H1 (cell line): ENCODE measurements at regions not wholly inside any gene's neighbourhood (a gene's known extent, or its start where the extent isn't known, plus 50 kb on each side); places are given as distances from the start of the nearest gene placed in this dataset.

ENCODE experiments used
- CTCF ChIA-PET: fragments of 300-600 bp; sonication (Branson Sonifier 250); formaldehyde crosslinking; loops from one replicate; lab custom pipeline; 2021; ENCODE audit not compliant: partially characterized antibody; lab: Charles Lee
- POLR2A ChIA-PET: fragments of 300-600 bp; sonication (Branson Sonifier 250); formaldehyde crosslinking; loops from one replicate; lab custom pipeline; 2021; ENCODE audit warnings: inconsistent platforms; ENCODE audit not compliant: partially characterized antibody; lab: Charles Lee
- DNase-seq, 2 experiments: peaks; one replicate each; pipeline versions ENCODE4 v3.0.0 to v3.0.0-alpha.2; 2010 to 2022; ENCODE audit warnings: low spot score in 2 of 2, low read depth in 1 of 2, mixed read lengths in 1 of 2
- FAIRE-seq: peaks from 2 replicates; lab custom pipeline; 2011; peaks lifted over from hg19 to GRCh38; lab: Jason Lieb, UNC
- H2AFZ ChIP-seq: 2 replicates; pipeline ENCODE4 v1.8.1; 2012; ENCODE audit warnings: low read length, inconsistent platforms
- H2AK5ac ChIP-seq: 2 replicates; pipeline ENCODE4 v1.6.1; 2013; ENCODE audit warnings: low read depth, low read length
- H2BK120ac ChIP-seq: replicated peaks from 2 replicates; pipeline ENCODE3; 2013; ENCODE audit warnings: low read depth, low read length, inconsistent platforms
- H2BK12ac ChIP-seq: 2 replicates; pipeline ENCODE4 v1.6.1; 2013; ENCODE audit warnings: low read depth, low read length
- H2BK15ac ChIP-seq: 2 replicates; pipeline ENCODE4 v1.6.1; 2013; ENCODE audit warnings: low read length
- H2BK20ac ChIP-seq: 2 replicates; pipeline ENCODE4 v1.6.1; 2013; ENCODE audit warnings: low read length
- H2BK5ac ChIP-seq: 2 replicates; pipeline ENCODE4 v1.6.1; 2013; ENCODE audit warnings: low read depth, low read length
- H3K14ac ChIP-seq: 2 replicates; pipeline ENCODE4 v1.6.1; 2013; ENCODE audit warnings: inconsistent platforms; ENCODE audit not compliant: insufficient read length
- H3K18ac ChIP-seq: 2 replicates; pipeline ENCODE4 v1.6.1; 2013; ENCODE audit warnings: low read length; ENCODE audit errors: extremely low read depth
- H3K23ac ChIP-seq: 2 replicates; pipeline ENCODE4 v1.6.1; 2013; ENCODE audit warnings: inconsistent platforms; ENCODE audit not compliant: insufficient read length
- H3K23me2 ChIP-seq: 2 replicates; pipeline ENCODE4 v1.6.1; 2013; ENCODE audit warnings: low read depth, low read length
- H3K27ac ChIP-seq: 2 replicates; pipeline ENCODE4 v1.6.1; 2011; ENCODE audit warnings: low read depth, low read length, inconsistent platforms
- H3K27me3 ChIP-seq, 4 experiments: replicated peaks in 1 of 4; 1 replicate in 1 of 4; 2 replicates in 3 of 4; pipeline versions ENCODE4 v1.6.1 to v1.8.1; 2011 to 2013; ENCODE audit warnings: low read length in 3 of 4, mild to moderate bottlenecking in 3 of 4, inconsistent platforms in 2 of 4, mixed read lengths in 2 of 4, moderate library complexity in 1 of 4; ENCODE audit not compliant: control insufficient read depth in 3 of 4, insufficient read depth in 3 of 4; ENCODE audit errors: extremely low read depth in 1 of 4
- H3K36me3 ChIP-seq, 4 experiments: 2 replicates each; pipeline versions ENCODE4 v1.6.1 to v1.8.1; 2011 to 2013; ENCODE audit warnings: mild to moderate bottlenecking in 4 of 4, low read length in 3 of 4, moderate library complexity in 2 of 4, control low read depth in 1 of 4, inconsistent platforms in 1 of 4; ENCODE audit not compliant: insufficient read depth in 4 of 4, control insufficient read depth in 2 of 4
- H3K4ac ChIP-seq: replicated peaks from 2 replicates; pipeline ENCODE3; 2013; ENCODE audit warnings: low read length, low read depth, mixed read lengths, inconsistent platforms; ENCODE audit not compliant: insufficient read length
- H3K4me1 ChIP-seq, 4 experiments: replicated peaks in 1 of 4; 1 replicate in 1 of 4; 2 replicates in 3 of 4; pipeline versions ENCODE4 v1.6.1 to v1.8.1; 2011 to 2013; ENCODE audit warnings: low read length in 3 of 4, inconsistent platforms in 2 of 4, mixed read lengths in 1 of 4; ENCODE audit not compliant: insufficient read depth in 4 of 4, control insufficient read depth in 3 of 4
- H3K4me2 ChIP-seq, 2 experiments: 2 replicates each; pipeline versions ENCODE4 v1.6.1 to v1.8.1; 2011 to 2013; ENCODE audit warnings: low read depth in 2 of 2, low read length in 2 of 2, control low read depth in 1 of 2, inconsistent platforms in 1 of 2, mild to moderate bottlenecking in 1 of 2; ENCODE audit not compliant: insufficient read depth in 1 of 2
- H3K4me3 ChIP-seq, 4 experiments: fragments of 200-600, 300-600 bp in 1 of 4; sonication (generic), shearing (Covaris generic), sonication (Bioruptor Twin) in 1 of 4; 2 replicates each; pipeline versions ENCODE4 v1.5.1 to v1.8.1; 2011 to 2016; ENCODE audit warnings: low read length in 4 of 4, low read depth in 3 of 4, control low read depth in 2 of 4, inconsistent platforms in 2 of 4, mild to moderate bottlenecking in 2 of 4, mixed read lengths in 1 of 4, moderate library complexity in 1 of 4; ENCODE audit not compliant: insufficient read depth in 2 of 4; ENCODE audit errors: extremely low read depth in 1 of 4
- H3K56ac ChIP-seq: replicated peaks from 2 replicates; pipeline ENCODE3; 2013; ENCODE audit warnings: low read depth, mild to moderate bottlenecking, mixed read lengths, low read length, inconsistent platforms; ENCODE audit not compliant: insufficient read length
- H3K79me1 ChIP-seq: 2 replicates; pipeline ENCODE4 v1.6.1; 2013; ENCODE audit warnings: low read depth, low read length, control low read depth
- H3K79me2 ChIP-seq, 2 experiments: 2 replicates each; pipeline versions ENCODE4 v1.6.1 to v1.8.1; 2012 to 2013; ENCODE audit warnings: low read length in 2 of 2, mild to moderate bottlenecking in 2 of 2, inconsistent platforms in 1 of 2; ENCODE audit not compliant: insufficient read depth in 2 of 2, control insufficient read depth in 1 of 2
- H3K9ac ChIP-seq, 4 experiments: replicated peaks in 1 of 4; 1 replicate in 1 of 4; 2 replicates in 3 of 4; pipeline versions ENCODE4 v1.6.1 to v1.8.1; 2011 to 2013; ENCODE audit warnings: low read depth in 3 of 4, low read length in 3 of 4, control low read depth in 2 of 4, mild to moderate bottlenecking in 2 of 4, moderate library complexity in 2 of 4, inconsistent platforms in 1 of 4; ENCODE audit errors: extremely low read depth in 1 of 4
- H3K9me3 ChIP-seq, 2 experiments: 2 replicates each; pipeline versions ENCODE4 v1.6.1 to v1.8.1; 2012 to 2013; ENCODE audit warnings: mild to moderate bottlenecking in 2 of 2, moderate library complexity in 2 of 2, control low read depth in 1 of 2, inconsistent platforms in 1 of 2, low read depth in 1 of 2, low read length in 1 of 2, mixed read lengths in 1 of 2; ENCODE audit not compliant: insufficient read depth in 2 of 2
- H4K20me1 ChIP-seq, 2 experiments: replicated peaks in 1 of 2; 2 replicates each; pipeline versions ENCODE3 to v1.8.1; 2011 to 2013; ENCODE audit warnings: inconsistent platforms in 2 of 2, low read length in 2 of 2, mild to moderate bottlenecking in 1 of 2; ENCODE audit not compliant: insufficient read depth in 2 of 2, control insufficient read depth in 1 of 2
- H4K5ac ChIP-seq: 2 replicates; pipeline ENCODE4 v1.6.1; 2013; ENCODE audit warnings: low read length, low read depth, mixed read lengths, inconsistent platforms; ENCODE audit not compliant: insufficient read length
- H4K8ac ChIP-seq: 2 replicates; pipeline ENCODE4 v1.8.0; 2013; ENCODE audit warnings: mild to moderate bottlenecking, moderate library complexity, low read length, inconsistent platforms; ENCODE audit not compliant: insufficient read depth; ENCODE audit errors: extremely low read depth
- H4K91ac ChIP-seq: replicated peaks from 2 replicates; pipeline ENCODE3; 2013; ENCODE audit warnings: low read length, mixed read lengths, inconsistent platforms; ENCODE audit not compliant: insufficient read length
- BCL11A ChIP-seq, 2 experiments: IDR thresholded peaks; one replicate each; pipeline ENCODE4 v1.6.1; 2011; ENCODE audit warnings: low read depth in 2 of 2, low read length in 2 of 2, mild to moderate bottlenecking in 2 of 2
- CBX8 ChIP-seq: fragments of 300-800, 300-1000 bp; sonication (generic); IDR thresholded peaks from 2 replicates; pipeline ENCODE4 v1.7.1; 2016; ENCODE audit warnings: low read depth, low read length, borderline replicate concordance
- CHD1 ChIP-seq: IDR thresholded peaks from 2 replicates; pipeline ENCODE4 v1.6.1; 2012; ENCODE audit warnings: low read depth, low read length, improper control_type of control experiment
- GABPA ChIP-seq: IDR thresholded peaks from 2 replicates; pipeline ENCODE4 v1.6.1; 2011; ENCODE audit warnings: mild to moderate bottlenecking, low read length, moderate library complexity, borderline replicate concordance; ENCODE audit not compliant: insufficient read depth
- HDAC2 ChIP-seq, 2 experiments: fragments of 300-600 bp in 1 of 2; sonication (generic) in 1 of 2; IDR thresholded peaks; 2 replicates each; pipeline ENCODE4 v1.6.1; 2011 to 2012; ENCODE audit warnings: low read depth in 2 of 2, low read length in 2 of 2, mild to moderate bottlenecking in 2 of 2, moderate library complexity in 2 of 2, borderline replicate concordance in 1 of 2, inconsistent platforms in 1 of 2
- MAFK ChIP-seq: IDR thresholded peaks from 2 replicates; pipeline ENCODE4 v1.6.1; 2012; ENCODE audit warnings: low read depth, mild to moderate bottlenecking, improper control_type of control experiment, low read length
- RNF2 ChIP-seq: fragments of 200-900, 300-1000 bp; sonication (generic); IDR thresholded peaks from 2 replicates; pipeline ENCODE4 v1.7.1; 2016; ENCODE audit warnings: borderline replicate concordance, low read depth, mild to moderate bottlenecking, antibody characterized with exemption, low read length; ENCODE audit not compliant: poor library complexity, severe bottlenecking; ENCODE audit errors: missing control alignments
- SAP30 ChIP-seq: fragments of 300-600 bp; sonication (generic); IDR thresholded peaks from 2 replicates; pipeline ENCODE4 v1.7.1; 2012; ENCODE audit warnings: low read length, moderate library complexity, mild to moderate bottlenecking, inconsistent platforms; ENCODE audit not compliant: insufficient read depth, insufficient replicate concordance
- SIN3A ChIP-seq, 2 experiments: IDR thresholded peaks in 1 of 2; conservative IDR thresholded peaks in 1 of 2; 2 replicates each; pipeline ENCODE4 v1.6.1; 2011 to 2012; ENCODE audit warnings: low read length in 2 of 2, improper control_type of control experiment in 1 of 2, low read depth in 1 of 2, mild to moderate bottlenecking in 1 of 2
- SIX5 ChIP-seq: IDR thresholded peaks from 2 replicates; pipeline ENCODE4 v1.6.1; 2011; ENCODE audit warnings: mild to moderate bottlenecking, low read depth, low read length
- SP1 ChIP-seq: IDR thresholded peaks from 2 replicates; pipeline ENCODE4 v1.6.1; 2011; ENCODE audit warnings: low read depth, low read length
- SP2 ChIP-seq: IDR thresholded peaks from 2 replicates; pipeline ENCODE4 v1.6.1; 2012; ENCODE audit warnings: mild to moderate bottlenecking, low read length, inconsistent platforms
- WGBS, 2 experiments: shearing (Covaris generic) in 1 of 2; methylation state at CpG; one replicate each; pipeline versions ENCODE4 v1.1.6 to v1.1.7; 2013 to 2015; ENCODE audit warnings: low lambda C conversion rate in 2 of 2, mixed read lengths in 2 of 2, inconsistent platforms in 1 of 2, low coverage in 1 of 2, missing lambda C conversion rate in 1 of 2; ENCODE audit not compliant: insufficient replicate concordance in 2 of 2, insufficient coverage in 1 of 2, insufficient read length in 1 of 2; ENCODE audit errors: extremely low coverage in 1 of 2, missing lambda C conversion rate in 1 of 2; 5-methylcytosine and 5-hydroxymethylcytosine counted together
- TF ChIP-seq, protein P1 (sequence below): IDR thresholded peaks from 2 replicates; pipeline ENCODE4 v1.6.1; 2012; ENCODE audit warnings: inconsistent platforms

DNA sequence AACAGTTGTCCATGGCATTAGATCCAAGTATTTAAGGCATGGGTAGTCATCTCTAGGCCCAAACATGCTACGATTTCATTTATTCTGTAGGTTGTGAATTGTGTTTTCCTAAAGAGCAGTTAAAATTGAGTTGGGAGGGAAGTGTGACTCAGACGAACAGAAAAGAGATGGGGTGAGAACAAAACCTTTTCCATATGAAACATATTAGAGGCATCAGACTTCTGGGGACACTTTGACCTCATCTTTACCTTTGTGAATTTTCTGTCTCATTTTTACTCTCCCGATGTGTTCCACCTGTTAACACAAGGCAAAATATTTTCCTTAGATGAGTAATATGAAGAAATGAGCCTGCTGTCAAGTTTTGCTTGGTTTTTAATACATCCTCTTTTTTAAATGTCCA, 181.3 kb downstream of the ESM1 start:
- DNase-seq = no peak

More for the DNA sequence above, 181.3 kb downstream of the ESM1 start:
- H2BK15ac ChIP-seq = no peak overlapping the region
- H3K4me3 ChIP-seq = no peak overlapping the region
- TF ChIP-seq CBX8 (no peak), GABPA (no peak), RNF2 (no peak), HDAC2 (IDR thresholded peaks at IDR 0.05; ENCODE audit: borderline replicate concordance in 1 of 2, low read depth in 2 of 2, low read length in 2 of 2) (no peak), SIX5 (no peak), SP2 (no peak), SP1 (no peak), BCL11A (IDR thresholded peaks at IDR 0.05; ENCODE audit: low read depth in 2 of 2, low read length in 2 of 2) (no peak), CHD1 (no peak), MAFK (no peak), SAP30 (no peak), SIN3A (conservative IDR thresholded peaks at IDR 0.05 in 1 of 2, IDR thresholded peaks at IDR 0.05 in 1 of 2; ENCODE audit: low read depth in 1 of 2, low read length in 2 of 2) (no peak)
- TF ChIP-seq, protein P1, sequence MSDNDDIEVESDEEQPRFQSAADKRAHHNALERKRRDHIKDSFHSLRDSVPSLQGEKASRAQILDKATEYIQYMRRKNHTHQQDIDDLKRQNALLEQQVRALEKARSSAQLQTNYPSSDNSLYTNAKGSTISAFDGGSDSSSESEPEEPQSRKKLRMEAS = no peak
- H3K14ac ChIP-seq = no peak overlapping the region
- H3K4ac ChIP-seq = no peak overlapping the region
- no peak overlapping the region for H3K18ac ChIP-seq
- no peak overlapping the region for H2BK5ac ChIP-seq
- H3K27ac ChIP-seq = no peak overlapping the region
- no peak overlapping the region for H4K5ac ChIP-seq
- no peak overlapping the region for H2BK120ac ChIP-seq
- no peaks in the 10 kb centered on the region for H3K4me1 ChIP-seq
- no peaks in the 10 kb centered on the region for H3K27me3 ChIP-seq
- H4K91ac ChIP-seq = no peak overlapping the region
- H3K79me1 ChIP-seq = no peaks in the 10 kb centered on the region
- no peak overlapping the region for H2BK20ac ChIP-seq
- H3K9me3 ChIP-seq = peaks cover 4 to 7% of the 10 kb centered on the region in 2 experiments; a peak in 2 of 4 replicates
- 91% methylated on average over 3 of the region's 3 CpGs; no CpG with 5 or more reads in 1 of the 2 experiments for WGBS, 2 experiments
- no peak overlapping the region for H3K4me2 ChIP-seq
- no peak overlapping the region for H2BK12ac ChIP-seq
- no peak for FAIRE-seq
- H4K8ac ChIP-seq = no peak overlapping the region
- H3K56ac ChIP-seq = no peak overlapping the region
- H2AK5ac ChIP-seq = no peak overlapping the region
- H3K9ac ChIP-seq = no peak overlapping the region
- no peaks in the 10 kb centered on the region for H3K36me3 ChIP-seq
- H2AFZ ChIP-seq = no peak overlapping the region
- H3K23me2 ChIP-seq = no peaks in the 10 kb centered on the region
- ChIA-PET CTCF (no interaction called here), POLR2A (no interaction called here)
- no peak overlapping the region for H3K23ac ChIP-seq
- H3K79me2 ChIP-seq = no peaks in the 10 kb centered on the region
- no peaks in the 10 kb centered on the region for H4K20me1 ChIP-seq
